ENCODE measurements at regions not wholly inside any gene's neighbourhood (a gene's known extent, or its start where the extent isn't known, plus 50 kb on each side); places are given as distances from the start of the nearest gene placed in this dataset.

DNA sequence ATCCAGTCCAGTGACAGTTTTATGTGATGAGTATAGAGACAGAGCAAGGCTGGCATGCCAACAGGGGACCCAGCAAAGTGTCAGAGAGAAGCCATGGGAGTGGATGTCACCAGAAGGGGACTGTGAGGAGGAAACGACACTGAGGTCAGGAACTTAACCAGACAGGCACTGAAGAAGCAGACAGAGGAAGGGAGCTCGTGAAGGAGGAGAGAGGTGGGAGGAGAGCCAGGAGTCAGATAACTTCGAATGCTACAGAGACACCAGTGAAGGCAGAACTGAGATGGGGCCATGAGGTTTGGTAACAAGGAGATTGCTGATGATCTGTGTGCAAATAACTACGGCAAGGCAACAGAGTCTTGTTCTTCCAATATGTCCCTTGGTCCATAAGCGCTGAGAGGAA, 211.1 kb upstream of the FOXA2 start:
- no peak for DNase-seq

DNA sequence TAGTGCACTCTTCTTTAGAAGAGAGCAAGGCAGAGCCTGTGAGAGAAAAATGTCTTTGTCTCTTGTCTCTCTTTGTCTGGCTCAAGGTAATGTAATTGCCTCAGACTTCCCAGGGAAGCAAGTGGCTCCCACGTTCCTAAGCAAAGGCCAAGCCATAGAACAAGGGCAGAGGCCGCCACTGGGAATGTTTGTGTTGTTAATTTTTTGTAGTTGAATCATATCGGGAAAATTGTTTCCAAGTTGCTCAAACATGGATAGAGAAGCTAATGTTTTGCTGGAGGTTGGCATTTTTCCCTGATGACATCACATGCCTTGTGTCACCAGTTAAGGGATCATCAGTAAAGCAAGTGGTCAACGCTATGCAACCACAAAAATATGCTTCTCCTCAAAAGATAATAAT, 211.5 kb upstream of the FOXA2 start:
- DNase-seq, result no peak

DNA sequence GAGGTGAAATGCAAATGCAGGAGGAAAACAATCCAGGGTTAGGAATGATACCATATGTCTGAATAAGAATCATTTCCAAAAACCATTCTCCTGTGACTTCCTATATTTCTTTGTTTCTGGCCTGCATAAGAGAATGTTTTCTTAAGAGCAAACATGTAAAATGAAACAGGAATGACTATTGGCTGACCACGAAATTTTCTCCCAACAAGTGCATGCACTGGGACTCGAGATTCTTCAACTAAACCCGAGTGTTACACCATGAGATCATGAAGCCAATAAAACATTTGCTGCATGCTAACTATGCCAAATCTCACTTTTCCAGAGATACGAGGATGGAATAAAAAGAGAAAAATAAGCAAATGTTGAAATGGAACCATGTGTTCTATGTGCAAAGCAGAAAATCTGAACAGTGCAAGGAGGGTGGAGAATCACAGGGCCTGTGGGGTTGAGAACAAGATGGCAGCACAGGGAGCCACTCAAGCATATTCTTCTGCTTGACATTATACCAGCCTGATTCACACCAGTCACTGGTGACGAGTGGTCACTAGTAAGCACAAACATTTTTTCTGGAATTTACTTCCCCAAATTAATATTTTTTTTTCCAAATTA, 212.2 kb upstream of the FOXA2 start:
- DNase-seq, result no peak

DNA sequence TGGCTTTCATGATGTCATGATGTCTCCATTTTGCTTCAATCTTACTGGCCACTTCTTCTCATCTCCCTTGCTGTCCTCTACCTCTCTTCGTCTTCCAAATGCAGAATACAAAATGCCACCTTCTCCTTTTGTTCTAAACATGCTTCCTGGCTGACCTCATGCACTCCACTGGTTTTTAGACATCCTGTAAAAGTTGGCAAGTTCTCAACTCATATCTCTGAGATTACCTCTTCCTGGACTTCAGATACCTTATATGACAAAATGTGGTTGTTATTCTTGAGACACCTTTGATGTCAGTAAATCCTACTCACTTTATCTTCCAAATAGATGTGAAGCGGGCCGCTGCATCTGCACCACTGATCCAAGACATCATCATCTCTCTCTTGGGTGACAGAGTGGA, 212.7 kb upstream of the FOXA2 start:
- no peak for DNase-seq

DNA sequence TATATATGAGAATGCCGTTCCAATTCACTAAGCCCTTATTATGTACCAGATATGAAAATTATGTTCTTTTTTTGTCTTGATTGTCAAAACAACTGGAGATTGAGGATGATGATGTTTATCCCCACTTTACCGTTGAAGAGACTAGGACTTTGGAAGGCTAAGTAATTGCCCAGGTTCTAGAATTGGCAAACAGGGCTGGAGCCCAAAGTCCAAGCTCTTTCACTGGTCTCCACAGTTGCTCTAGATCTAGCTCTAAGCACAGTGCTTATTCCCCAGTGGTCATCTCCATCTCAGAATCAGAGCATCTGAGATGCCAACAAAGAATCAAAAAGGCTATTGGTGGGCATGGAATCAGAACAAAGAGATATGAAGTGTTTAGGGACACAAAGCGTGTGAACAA, 215.3 kb upstream of the FOXA2 start:
- DNase-seq, result no peak

DNA sequence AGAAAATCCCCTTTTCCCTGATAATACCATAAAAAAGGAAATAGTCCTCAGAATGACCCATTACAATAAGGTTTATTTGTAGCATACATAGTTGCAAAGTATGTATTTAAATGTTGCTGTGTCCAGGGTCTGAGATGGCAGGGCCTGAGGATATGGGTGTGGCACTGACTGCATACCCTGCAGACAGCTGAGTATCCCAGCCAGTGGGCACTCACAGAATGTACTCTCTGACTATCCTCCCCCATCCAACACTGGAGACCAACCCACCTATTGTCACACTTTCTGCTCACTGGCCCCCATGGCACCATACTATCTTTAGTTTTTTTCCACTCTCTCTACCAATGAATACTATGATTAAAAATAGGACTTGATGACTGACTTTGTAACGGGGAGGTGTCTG, 215.8 kb upstream of the FOXA2 start:
- DNase-seq, result no peak

DNA sequence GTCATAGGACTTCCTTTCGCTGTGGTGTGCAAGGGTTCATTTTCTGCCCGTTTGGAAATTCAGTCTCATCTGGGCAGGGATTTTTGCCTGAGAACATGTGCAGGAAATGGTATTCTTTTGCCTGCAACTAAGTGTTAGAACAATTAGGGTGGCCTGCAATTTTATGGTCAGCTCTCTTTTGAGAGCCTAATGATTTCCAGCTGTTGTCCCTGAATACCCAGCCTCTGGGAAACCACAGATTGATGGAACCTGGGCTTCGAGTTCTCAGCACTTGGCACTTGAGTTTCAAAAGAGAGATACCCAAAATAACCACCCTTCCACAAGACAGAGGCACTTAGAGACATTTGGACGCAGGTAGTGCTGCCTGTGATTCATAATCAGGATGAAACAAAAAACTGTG, 217.2 kb upstream of the FOXA2 start:
- no peak for DNase-seq

DNA sequence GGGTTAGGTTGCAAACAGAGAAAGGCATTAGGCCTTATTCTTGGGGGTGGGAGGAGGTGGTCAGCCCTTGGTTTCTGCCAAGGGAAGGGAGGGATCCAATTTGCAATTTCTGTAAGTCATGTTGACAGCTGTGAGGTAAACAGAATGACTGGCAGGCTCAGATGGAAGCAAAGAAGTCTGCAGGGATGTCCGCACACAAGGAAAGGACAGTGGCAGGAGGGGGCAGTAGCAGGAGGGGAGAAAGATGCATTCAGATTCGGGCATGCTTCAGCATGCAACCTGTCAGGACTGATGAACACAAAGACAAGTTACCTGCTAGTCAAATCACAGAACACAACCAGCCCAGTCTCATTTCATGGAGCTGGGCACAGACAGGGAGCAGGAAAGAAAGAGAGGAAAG, 217.9 kb upstream of the FOXA2 start:
- DNase-seq, result no peak

DNA sequence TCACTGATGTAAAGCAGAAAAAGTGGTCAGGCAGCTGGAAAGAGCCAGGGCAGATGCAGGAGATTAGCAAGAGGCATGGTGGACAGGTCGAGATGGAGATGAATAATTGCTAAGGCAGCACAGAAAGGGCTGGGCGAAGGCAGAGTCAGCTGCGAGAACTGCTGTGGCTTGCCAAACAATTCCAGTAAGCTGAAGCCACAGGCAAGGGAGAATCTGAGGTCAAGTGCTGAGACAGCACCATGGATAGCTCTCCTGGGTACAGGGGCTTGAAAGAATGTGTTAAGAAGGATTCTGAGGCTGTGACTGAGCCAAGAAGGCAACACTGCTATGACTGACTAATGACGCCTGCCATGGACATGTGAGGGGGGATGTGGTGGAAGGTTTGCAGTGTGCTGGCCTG, 220.8 kb upstream of the FOXA2 start:
- DNase-seq, result no peak

DNA sequence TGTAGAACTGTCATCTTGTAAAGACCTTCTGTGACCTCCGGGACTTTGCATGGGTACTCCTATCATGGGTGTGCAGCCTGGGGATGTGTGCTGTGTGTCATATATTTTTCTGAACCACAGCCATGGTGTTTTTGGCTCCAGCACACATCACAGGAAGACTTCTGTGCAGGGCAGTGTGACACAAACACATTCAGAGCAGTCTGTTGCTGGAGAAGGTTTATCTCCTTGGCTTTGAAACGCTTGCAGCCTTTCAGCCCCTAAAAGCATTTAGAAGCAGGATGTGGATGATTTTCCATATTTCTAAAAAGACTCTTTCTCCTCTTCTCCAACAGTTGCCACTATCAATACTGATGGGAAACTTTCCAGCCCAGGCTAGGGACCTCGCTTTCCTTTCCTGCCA, 221.6 kb upstream of the FOXA2 start:
- no peak for DNase-seq

DNA sequence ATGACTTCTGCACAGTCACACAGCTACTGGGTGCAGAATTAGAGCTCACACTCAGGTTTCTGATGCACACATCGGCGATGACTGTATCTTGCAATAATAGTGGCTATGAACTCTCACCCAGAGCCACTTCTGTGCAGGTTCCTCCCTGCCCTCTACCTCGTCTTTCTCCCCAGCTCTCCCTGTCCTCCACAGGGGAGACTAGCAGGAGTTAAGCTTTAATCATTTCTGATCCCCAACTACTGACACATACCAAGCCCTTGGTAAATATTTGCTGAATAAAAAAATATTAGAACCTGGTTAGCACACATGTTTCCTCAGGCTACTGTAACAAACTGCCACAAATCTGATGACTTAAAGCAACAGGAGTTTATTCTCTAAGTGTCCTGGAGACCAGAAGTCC, 222.7 kb upstream of the FOXA2 start:
- no peak for DNase-seq

DNA sequence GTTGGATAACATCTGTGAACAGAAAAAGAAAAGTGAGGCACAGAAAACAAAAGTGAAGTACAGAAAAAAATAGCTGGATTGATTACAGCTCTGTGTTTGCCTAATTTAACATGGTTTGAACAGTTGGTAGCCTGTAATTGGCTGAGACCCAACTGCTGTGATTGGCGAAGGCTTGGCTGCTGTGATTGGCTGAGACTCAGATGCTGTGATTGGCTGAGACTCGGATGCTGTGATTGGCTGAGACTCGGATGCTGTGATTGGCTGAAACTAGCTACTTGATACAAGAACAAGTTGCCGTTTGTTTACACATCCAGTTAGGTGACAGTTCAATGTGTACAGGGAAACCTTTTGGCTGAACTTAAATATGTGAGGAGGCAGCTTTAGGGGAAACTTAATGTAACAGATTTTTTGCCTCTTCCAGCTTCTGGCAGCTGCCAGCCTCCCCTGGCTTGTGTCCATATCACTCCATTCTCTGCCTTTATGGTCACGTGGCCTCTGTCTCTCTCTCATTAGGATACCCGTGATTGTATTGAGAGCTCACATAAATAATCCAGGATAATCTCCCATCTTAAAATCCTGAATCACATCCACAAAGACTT, 223.4 kb upstream of the FOXA2 start:
- no peak for DNase-seq

DNA sequence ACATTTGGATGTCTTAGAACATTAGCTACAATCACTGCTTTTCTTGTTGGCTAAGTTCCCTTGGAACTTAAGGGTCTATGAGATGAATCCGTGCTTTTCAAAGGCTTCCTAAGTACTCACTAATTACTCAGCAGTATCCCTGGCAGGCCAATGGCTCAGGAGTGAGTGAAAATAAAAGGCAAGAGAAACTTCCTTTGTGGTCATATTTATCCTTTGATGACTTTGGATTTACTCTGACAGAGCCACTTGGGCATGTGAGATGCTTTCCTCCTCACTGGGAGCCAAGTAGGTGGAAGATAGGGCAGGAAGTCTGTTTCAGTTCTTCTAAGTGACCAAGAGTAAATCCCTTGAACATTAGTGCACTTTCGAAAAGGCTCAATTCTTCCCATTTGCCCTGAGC, 224.3 kb upstream of the FOXA2 start:
- DNase-seq, result no peak

DNA sequence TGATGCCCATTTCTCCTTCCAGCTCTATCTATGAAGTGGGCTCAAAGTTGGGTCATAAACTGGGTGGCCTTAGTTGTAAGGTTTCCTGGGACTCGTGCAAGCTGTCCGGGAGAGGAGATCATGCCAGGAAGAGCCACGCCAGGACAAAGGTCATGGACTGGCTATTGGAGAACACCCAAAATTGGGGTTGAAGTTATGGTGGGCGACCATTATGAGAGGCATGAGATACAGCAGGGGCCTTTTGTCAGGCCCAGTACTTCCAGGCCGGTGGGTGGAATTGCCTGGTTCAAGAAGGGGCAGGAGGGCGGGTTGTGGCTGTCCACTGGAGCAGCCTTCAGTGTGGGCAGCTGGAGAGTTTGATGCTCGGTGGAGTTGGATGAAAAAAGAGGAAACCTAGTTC, 225.1 kb upstream of the SSTR4 start:
- no peak for DNase-seq

DNA sequence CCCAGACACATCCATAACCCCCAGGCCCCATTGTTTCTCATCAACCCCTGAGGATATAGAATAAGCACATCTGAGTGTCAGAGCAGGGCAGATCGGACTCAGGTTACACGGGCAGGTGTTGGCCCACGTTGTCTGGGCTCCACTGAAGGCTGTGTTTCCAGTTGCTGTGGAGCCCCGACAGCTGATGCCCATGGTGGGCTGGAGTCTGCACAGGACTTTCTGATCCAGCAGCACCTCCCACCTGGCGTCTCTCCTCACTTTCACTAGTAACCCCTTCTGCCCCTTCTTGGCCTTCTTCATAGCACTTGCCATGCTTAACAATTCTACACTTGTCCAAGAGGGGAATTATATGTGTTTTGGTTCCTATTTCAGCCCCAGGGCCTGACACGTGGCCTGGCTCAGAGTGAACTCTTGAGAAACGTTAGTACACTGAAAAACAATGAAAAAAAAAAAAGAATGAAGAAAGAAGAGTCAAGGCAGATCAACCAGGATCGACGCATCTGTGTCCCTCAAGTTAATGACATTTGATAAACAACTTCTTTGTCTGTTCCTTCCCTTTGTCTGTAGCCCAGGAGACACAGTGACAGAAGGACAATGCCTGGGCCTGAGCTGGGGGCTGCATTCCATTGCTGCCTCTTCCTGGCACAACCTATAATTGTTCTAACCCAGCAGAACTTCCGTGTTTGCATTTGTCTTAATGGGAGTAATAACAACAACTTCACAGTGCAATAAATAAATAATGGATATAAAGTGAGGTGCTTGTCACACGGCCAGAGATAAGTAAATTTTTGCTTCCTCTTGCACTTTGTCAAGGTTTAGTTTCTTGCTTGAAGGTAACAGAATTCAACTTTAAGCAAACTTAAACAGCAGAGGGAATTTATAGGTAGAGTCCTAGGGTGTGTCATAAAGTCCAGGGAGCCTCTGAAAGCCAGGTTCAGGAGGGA, 224.2 kb upstream of the SSTR4 start:
- no peak for DNase-seq

DNA sequence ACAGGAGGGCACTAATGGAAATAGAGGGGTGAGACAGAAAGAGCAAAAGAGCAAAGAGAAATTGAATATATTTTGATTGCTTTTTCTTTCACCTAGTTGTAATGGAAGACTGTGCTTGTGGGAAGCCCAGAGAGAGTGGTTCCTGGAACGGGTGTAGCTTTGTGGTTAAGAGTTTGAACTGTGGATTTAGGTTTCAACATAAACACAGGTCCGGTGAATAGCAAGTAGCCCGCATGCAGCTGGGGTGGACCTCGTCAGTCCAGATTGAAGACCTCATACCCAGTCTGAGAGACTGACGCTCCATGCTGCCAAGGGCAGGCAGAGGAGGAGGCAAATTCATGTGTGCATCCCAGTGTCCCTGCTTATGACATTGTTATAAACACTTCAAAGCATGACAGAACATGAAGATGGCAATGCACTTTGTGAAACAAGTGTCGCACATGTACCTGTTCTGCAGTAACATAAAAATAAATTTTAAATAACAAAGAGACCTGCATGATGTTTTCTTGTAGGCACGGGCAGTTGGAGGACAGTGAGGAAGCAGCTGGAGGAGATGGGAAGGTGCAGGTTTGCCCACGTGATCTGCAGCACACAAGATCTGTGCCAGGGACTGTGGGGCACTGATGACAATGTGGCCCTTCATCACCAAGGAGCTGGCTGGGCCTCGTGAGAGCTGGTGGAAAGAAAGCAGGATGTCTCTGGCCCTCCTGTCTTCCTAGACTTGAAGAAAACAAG, 220.5 kb upstream of the SSTR4 start:
- no peak for DNase-seq

DNA sequence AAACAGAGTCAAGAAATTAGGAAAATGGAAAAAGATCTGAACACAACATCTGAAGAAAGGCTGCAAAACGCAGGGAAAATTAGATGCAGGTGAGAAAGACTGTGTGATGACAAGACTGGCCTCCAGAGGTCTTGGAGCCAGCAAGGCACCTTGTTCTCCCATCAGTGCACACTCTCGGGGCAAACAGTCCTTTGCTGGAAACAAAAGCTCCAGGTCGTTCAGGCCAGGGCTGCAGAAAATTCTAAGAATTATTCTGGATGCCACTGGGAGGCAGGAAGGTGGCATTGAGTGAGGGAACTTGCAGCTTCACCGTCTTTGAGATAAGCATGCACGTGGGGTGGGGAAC, 219.9 kb upstream of the SSTR4 start:
- DNase-seq, result no peak

DNA sequence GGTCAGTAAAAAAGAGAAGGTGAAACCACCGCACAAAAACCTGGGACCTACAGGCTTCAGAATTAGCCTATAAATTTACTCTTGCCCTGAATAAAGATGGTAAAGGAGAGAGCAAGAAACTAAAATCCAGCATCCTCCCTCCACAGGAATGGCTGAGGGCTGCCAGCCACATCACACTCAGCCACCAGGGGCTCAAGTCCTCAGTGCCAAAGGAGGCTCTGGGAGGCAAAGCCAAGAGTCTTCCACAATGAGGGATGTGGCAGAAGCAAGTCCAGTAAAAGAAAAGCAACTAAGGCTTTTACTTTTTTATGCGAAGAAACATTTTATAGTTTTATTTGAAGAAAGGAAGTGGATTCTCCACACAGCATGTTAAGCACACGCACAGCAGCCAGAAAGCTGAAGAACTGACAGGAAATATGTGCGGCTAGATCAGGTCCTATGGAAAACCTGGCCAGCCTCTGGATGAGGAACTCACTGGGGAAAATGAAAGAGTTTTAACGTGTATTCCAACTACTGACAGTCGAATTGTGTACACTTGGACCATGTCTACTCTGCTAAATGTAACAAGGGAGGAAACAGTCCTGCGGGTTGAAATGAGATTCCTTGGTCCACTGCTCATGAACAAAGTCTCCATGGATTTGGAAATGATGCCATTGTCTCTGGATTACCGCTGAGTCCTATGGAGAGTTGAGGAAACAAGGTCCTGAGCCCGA, 219.4 kb upstream of the SSTR4 start:
- DNase-seq, result no peak

DNA sequence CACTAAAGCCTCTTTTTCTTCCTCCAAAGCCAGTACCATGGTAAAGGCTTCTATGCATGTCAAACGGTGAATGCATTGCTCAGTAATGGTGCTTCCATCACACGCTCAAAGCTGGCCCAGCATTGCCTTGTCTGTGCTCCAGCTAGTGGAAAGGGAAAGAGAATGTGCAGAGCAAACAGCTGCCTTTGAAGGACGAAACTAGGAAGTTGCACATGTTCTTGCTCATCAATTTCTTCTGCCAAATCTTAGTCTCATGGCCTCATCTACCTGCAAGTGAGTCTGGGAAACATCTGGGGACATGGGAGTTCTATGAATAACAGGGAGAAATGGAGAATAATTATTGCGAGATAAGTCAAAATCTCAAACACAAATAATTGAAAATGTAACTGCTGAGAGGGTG, 216.5 kb upstream of the SSTR4 start:
- no peak for DNase-seq

DNA sequence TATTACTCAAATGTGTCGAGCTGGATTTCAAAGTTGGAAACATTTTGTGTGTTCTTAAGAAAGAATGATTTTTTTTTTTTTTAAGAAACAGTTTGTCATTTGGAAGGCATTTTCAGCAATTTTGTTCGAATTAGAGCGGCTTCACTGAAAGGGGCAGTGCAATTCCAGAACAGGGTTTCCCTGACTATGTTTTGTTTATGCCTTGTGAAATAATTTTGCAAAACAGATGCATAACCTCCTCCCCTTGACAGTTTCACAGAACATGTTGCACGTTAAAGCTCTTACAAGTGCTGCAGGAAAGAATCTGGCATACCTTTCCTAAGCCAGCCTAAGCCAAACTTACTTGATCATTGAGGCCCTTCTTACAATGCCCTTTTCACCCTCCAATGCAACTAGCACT, 216.0 kb upstream of the SSTR4 start:
- DNase-seq, result no peak

DNA sequence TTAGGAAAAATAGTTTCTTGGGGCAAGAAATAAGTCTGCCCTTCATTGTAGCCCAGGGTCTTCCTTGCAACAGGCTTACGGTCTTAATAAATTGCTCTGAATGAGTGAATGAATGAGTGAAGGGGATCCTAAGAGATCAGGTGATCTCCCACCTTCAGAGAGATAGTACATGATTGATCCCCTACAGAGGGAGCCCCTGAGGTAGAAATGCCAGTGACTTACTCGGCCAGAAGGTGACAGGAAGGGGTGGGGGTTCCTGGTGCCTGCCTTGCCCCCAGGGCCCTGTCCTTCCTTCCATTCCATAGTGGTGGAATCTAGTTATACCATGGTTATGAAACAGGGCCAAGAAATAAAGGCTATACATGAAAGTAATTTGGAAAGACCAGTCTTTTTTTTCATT, 215.3 kb upstream of the SSTR4 start:
- no peak for DNase-seq

DNA sequence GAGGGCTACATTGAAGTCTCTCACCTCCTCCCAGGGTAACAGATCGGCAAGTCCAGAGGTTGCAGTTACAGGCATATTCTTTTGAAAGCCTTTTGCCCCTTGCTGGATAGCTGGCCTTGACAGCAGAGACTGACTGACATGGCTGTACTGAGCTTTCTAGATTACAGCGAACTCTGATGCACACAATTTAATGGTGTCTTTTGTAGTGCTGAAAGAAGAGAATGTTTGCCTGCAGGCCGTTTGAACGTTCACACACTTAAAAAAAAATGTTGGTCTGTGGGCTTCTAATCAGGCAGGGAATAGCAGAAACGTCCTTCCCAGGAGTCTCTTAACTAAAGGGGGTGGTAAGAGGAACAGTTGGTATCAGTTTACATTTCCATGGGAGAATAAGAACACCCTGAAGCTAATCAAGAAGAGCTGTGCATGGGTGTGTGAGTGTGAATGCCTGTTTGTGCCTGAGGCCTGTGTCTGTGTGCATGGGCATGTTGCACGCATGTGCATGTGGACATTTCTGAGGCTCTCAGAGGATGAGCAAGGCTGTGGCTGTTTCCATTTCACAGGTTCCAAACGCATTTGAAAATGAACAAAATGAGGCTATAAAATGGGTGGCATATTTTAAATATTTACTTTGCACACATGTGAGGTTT, 213.9 kb upstream of the SSTR4 start:
- DNase-seq, result no peak

DNA sequence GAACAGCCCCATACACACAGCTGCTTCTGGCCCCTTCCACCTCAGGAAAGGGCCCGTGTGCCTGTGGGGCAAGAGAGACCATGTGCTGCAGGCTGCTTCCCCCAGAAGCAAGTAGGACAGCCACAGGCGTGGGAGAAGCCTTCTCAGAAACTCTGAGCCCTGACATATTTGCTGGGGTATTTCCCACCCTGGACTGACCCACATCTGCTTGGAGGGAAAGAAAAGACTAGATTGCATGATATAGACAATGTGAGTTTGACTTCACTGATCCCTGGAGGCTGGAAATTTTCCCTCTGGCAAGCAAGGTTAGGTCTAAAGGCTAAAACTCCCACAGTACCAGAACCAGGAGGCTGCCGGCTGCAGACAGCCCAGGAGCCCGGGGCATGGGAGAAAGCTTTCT, 213.3 kb upstream of the SSTR4 start:
- no peak for DNase-seq
